ENCODE measurements at regions not wholly inside any gene's neighbourhood (a gene's known extent, or its start where the extent isn't known, plus 50 kb on each side); places are given as distances from the start of the nearest gene placed in this dataset.

GRCh38 chr2:118176601-118177000, 88.3 kb downstream of the INSIG2 start:
- Histone ChIP-seq H3K9ac (ENCODE audit: low read length) (no peak overlapping the region), H3K9me2 (replicated peaks; ENCODE audit: insufficient read depth, low read length) (no peaks in the 10 kb centered on the region), H3K9me3 (ENCODE audit: low read length) (no peaks in the 10 kb centered on the region), H3K36me3 (ENCODE audit: insufficient read depth, low read length) (no peaks in the 10 kb centered on the region), H2AFZ (ENCODE audit: low read length) (no peak overlapping the region), H3K4me3 (ENCODE audit: low read length) (no peak overlapping the region), H4K20me1 (ENCODE audit: insufficient read depth, low read depth, low read length) (no peaks in the 10 kb centered on the region), H3K27me3 (ENCODE audit: low read length) (no peaks in the 10 kb centered on the region), H3K4me2 (ENCODE audit: low read depth, low read length, poor library complexity, severe bottlenecking) (no peak overlapping the region), H3K4me1 (ENCODE audit: low read length) (no peaks in the 10 kb centered on the region), H3K27ac (ENCODE audit: low read length) (no peak overlapping the region), H3K79me2 (ENCODE audit: low read length) (no peaks in the 10 kb centered on the region)
- DNase-seq = no peak

- H3K36me3 ChIP-seq (ENCODE audit: insufficient read depth, low read length) = no peaks in the 10 kb centered on the region
- H3K27ac ChIP-seq (ENCODE audit: low read length) = no peak overlapping the region
- no peak overlapping the region for H2AFZ ChIP-seq (ENCODE audit: low read length)
- H3K9me2 ChIP-seq (replicated peaks; ENCODE audit: insufficient read depth, low read length) = no peaks in the 10 kb centered on the region
- no peaks in the 10 kb centered on the region for H3K9me3 ChIP-seq (ENCODE audit: low read length)
- DNase-seq = no peak
- H3K4me3 ChIP-seq (ENCODE audit: low read length) = no peak overlapping the region
- no peak overlapping the region for H3K9ac ChIP-seq (ENCODE audit: low read length)
- no peaks in the 10 kb centered on the region for H3K27me3 ChIP-seq (ENCODE audit: low read length)
- no peaks in the 10 kb centered on the region for H4K20me1 ChIP-seq (ENCODE audit: insufficient read depth, low read depth, low read length)
- H3K4me1 ChIP-seq (ENCODE audit: low read length) = no peaks in the 10 kb centered on the region
- H3K79me2 ChIP-seq (ENCODE audit: low read length) = no peaks in the 10 kb centered on the region
- no peak overlapping the region for H3K4me2 ChIP-seq (ENCODE audit: low read depth, low read length, poor library complexity, severe bottlenecking)
Measured at GRCh38 chr2:118171546-118171945, 83.3 kb downstream of the INSIG2 start.

GRCh38 chr2:118169359-118170005, 81.2 kb downstream of the INSIG2 start:
- no peak overlapping the region for H2AFZ ChIP-seq (ENCODE audit: low read length)
- DNase-seq = no peak
- no peak overlapping the region for H3K4me3 ChIP-seq (ENCODE audit: low read length)
- H3K79me2 ChIP-seq (ENCODE audit: low read length) = no peaks in the 10 kb centered on the region
- no peaks in the 10 kb centered on the region for H3K36me3 ChIP-seq (ENCODE audit: insufficient read depth, low read length)
- H3K4me1 ChIP-seq (ENCODE audit: low read length) = peaks cover 3% of the 10 kb centered on the region
- no peaks in the 10 kb centered on the region for H3K9me3 ChIP-seq (ENCODE audit: low read length)
- no peaks in the 10 kb centered on the region for H3K9me2 ChIP-seq (replicated peaks; ENCODE audit: insufficient read depth, low read length)
- H4K20me1 ChIP-seq (ENCODE audit: insufficient read depth, low read depth, low read length) = no peaks in the 10 kb centered on the region
- H3K27ac ChIP-seq (ENCODE audit: low read length) = no peak overlapping the region
- H3K27me3 ChIP-seq (ENCODE audit: low read length) = no peaks in the 10 kb centered on the region
- H3K4me2 ChIP-seq (ENCODE audit: low read depth, low read length, poor library complexity, severe bottlenecking) = no peak overlapping the region
- H3K9ac ChIP-seq (ENCODE audit: low read length) = no peak overlapping the region

DNA sequence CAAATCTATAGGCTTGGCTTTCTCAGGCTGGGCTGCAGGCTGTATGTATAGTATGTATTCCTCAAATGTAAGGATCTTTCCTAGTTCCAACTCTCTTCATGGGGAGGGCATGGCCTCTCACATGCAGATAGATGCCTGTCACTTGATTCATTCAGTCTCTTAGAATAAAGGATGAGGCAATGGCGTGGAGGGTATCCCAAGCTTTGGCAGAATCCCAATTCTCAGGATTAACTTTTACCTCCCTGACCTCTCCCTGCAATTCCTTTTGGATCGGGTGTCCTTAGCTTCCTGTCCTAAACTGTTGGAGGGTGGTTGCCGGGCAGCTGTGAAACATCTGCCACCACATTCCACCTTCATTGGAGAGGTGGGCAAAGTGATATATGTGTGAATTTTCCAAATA, 80.3 kb downstream of the INSIG2 start:
- no peaks in the 10 kb centered on the region for H3K27me3 ChIP-seq (ENCODE audit: low read length)
- no peak overlapping the region for H3K9ac ChIP-seq (ENCODE audit: low read length)
- no peaks in the 10 kb centered on the region for H3K9me2 ChIP-seq (replicated peaks; ENCODE audit: insufficient read depth, low read length)
- H3K27ac ChIP-seq (ENCODE audit: low read length) = no peak overlapping the region
- DNase-seq = no peak
- H3K4me2 ChIP-seq (ENCODE audit: low read depth, low read length, poor library complexity, severe bottlenecking) = no peak overlapping the region
- no peaks in the 10 kb centered on the region for H3K36me3 ChIP-seq (ENCODE audit: insufficient read depth, low read length)
- no peak overlapping the region for H3K4me3 ChIP-seq (ENCODE audit: low read length)
- H3K9me3 ChIP-seq (ENCODE audit: low read length) = no peaks in the 10 kb centered on the region
- H2AFZ ChIP-seq (ENCODE audit: low read length) = no peak overlapping the region
- H4K20me1 ChIP-seq (ENCODE audit: insufficient read depth, low read depth, low read length) = no peaks in the 10 kb centered on the region
- H3K4me1 ChIP-seq (ENCODE audit: low read length) = peaks cover 7% of the 10 kb centered on the region
- no peaks in the 10 kb centered on the region for H3K79me2 ChIP-seq (ENCODE audit: low read length)

GRCh38 chr2:118167026-118167425, 78.8 kb downstream of the INSIG2 start:
- no peak overlapping the region for H3K27ac ChIP-seq (ENCODE audit: low read length)
- no peak overlapping the region for H2AFZ ChIP-seq (ENCODE audit: low read length)
- H3K4me3 ChIP-seq (ENCODE audit: low read length) = no peak overlapping the region

GRCh38 chr2:118166242-118166641, 78.0 kb downstream of the INSIG2 start:
- Histone ChIP-seq H3K27me3 (ENCODE audit: low read length) (no peaks in the 10 kb centered on the region), H3K27ac (ENCODE audit: low read length) (no peak overlapping the region), H3K9me3 (ENCODE audit: low read length) (no peaks in the 10 kb centered on the region), H4K20me1 (ENCODE audit: insufficient read depth, low read depth, low read length) (no peaks in the 10 kb centered on the region), H3K79me2 (ENCODE audit: low read length) (no peaks in the 10 kb centered on the region), H3K4me2 (ENCODE audit: low read depth, low read length, poor library complexity, severe bottlenecking) (no peak overlapping the region), H3K9ac (ENCODE audit: low read length) (no peak overlapping the region), H3K4me3 (ENCODE audit: low read length) (no peak overlapping the region), H3K36me3 (ENCODE audit: insufficient read depth, low read length) (no peaks in the 10 kb centered on the region), H2AFZ (ENCODE audit: low read length) (no peak overlapping the region), H3K4me1 (ENCODE audit: low read length) (peaks cover 7% of the 10 kb centered on the region), H3K9me2 (replicated peaks; ENCODE audit: insufficient read depth, low read length) (no peaks in the 10 kb centered on the region)
- DNase-seq = no peak

More at GRCh38 chr2:118167026-118167425, 78.8 kb downstream of the INSIG2 start:
- Histone ChIP-seq H3K36me3 (ENCODE audit: insufficient read depth, low read length) (no peaks in the 10 kb centered on the region), H3K9me2 (replicated peaks; ENCODE audit: insufficient read depth, low read length) (no peaks in the 10 kb centered on the region), H3K9me3 (ENCODE audit: low read length) (no peaks in the 10 kb centered on the region), H3K79me2 (ENCODE audit: low read length) (no peaks in the 10 kb centered on the region), H3K9ac (ENCODE audit: low read length) (no peak overlapping the region), H3K4me1 (ENCODE audit: low read length) (peaks cover 7% of the 10 kb centered on the region), H3K27me3 (ENCODE audit: low read length) (no peaks in the 10 kb centered on the region), H4K20me1 (ENCODE audit: insufficient read depth, low read depth, low read length) (no peaks in the 10 kb centered on the region), H3K4me2 (ENCODE audit: low read depth, low read length, poor library complexity, severe bottlenecking) (no peak overlapping the region)
- DNase-seq = no peak

DNA sequence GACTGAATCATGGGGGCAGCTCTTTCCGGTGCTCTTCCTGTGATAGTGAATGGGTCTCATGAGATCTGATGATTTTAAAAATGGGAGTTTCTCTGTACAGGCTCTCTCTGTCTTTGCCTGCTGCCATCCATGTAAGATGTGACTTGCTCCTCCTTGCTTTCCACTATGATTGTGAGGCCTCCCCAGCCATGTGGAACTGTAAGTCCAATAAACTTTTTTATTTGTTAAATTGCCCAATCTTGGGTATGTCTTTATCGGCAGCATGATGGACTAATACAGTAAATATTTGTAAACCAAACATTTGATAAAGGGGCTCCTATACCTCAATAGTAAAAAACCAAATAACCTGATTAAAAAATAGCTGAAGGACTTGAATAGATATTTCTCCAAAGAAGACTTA, 77.3 kb downstream of the INSIG2 start:
- Histone ChIP-seq H3K27ac (ENCODE audit: low read length) (no peak overlapping the region), H3K4me1 (ENCODE audit: low read length) (peaks cover 7% of the 10 kb centered on the region)

More for the DNA sequence above, 77.3 kb downstream of the INSIG2 start:
- no peak overlapping the region for H3K4me2 ChIP-seq (ENCODE audit: low read depth, low read length, poor library complexity, severe bottlenecking)
- no peaks in the 10 kb centered on the region for H3K27me3 ChIP-seq (ENCODE audit: low read length)
- no peak overlapping the region for H2AFZ ChIP-seq (ENCODE audit: low read length)
- H3K79me2 ChIP-seq (ENCODE audit: low read length) = no peaks in the 10 kb centered on the region
- H3K9me2 ChIP-seq (replicated peaks; ENCODE audit: insufficient read depth, low read length) = no peaks in the 10 kb centered on the region
- no peaks in the 10 kb centered on the region for H3K36me3 ChIP-seq (ENCODE audit: insufficient read depth, low read length)
- no peaks in the 10 kb centered on the region for H3K9me3 ChIP-seq (ENCODE audit: low read length)
- no peak for DNase-seq
- H3K4me3 ChIP-seq (ENCODE audit: low read length) = no peak overlapping the region
- H4K20me1 ChIP-seq (ENCODE audit: insufficient read depth, low read depth, low read length) = no peaks in the 10 kb centered on the region
- no peak overlapping the region for H3K9ac ChIP-seq (ENCODE audit: low read length)

Data from Karpas-422 (cell line).